GM19395 (cell line): ENCODE measurements at regions not wholly inside any gene's neighbourhood (a gene's known extent, or its start where the extent isn't known, plus 50 kb on each side); places are given as distances from the start of the nearest gene placed in this dataset.

Source experiments
- ATAC-seq: cut with Tn5 transposase; IDR thresholded peaks from one replicate; pipeline ENCODE4 v1.9.1; 2021; ENCODE audit warnings: mild to moderate bottlenecking, moderate library complexity; ENCODE audit not compliant: unreplicated experiment

DNA sequence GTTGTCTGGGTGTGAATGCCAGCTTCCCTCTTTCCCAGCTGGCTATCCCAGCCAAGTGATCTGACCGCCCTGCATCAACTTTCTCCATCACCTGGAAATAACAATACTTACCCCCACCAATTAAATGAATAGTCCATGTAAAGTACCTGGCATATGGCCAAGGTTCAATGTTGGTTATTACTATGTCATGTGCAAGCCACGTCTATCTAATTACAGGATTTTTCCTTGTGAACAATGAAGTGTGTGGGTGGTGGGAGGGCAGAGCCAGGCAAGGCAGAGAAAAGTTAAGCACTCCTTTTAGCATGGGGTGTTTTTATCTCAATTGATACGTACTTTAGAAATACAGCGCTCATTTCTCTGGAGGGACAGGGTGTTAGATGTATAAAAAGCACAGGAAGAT is 121.1 kb downstream of the NHLRC3 start:
- ATAC-seq: no peak

DNA sequence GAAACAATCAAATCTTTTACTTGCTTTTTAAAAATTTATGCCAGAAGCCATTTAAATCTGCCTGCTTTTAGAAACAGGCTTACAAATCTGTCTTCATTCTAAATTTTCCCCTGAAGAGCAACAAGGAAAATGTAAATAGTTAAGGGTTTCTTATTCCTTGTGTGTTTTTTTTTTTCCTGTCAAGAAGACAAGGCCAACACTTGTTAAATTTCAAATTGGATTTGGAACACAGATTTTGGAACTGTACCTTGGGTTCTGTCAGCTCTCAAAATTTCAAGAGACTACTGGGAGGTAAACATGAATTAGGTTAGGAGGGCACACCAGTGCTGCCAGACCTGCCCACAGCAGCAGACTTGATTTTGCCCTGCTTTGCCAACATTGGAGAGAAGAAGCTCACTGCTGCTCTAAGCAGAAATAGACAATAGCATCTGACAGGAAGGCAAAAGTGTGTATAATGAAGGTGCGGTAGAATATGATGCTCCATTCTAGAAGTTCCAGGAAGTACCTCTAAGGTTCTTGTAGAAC is 121.7 kb downstream of the NHLRC3 start:
- ATAC-seq: no peak

DNA sequence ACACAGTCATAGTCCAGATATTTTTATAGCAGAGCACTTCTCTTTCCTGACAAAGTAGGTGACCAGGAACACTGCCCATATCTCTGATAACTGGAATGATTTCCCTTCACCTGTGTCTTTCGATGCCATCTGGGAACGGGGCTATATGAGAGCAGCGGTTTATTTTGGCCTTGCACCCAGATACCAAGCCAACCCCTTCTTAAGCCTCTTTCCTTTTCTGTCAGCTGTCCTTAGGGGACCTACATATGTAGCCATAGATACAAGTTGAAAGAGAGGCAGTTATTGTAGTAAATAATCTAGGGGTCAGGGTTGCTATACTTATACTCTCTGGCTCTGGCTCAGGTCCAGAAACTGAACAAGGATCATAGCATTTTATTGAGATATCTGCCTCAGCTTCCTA is 128.8 kb downstream of the NHLRC3 start:
- no peak for ATAC-seq

DNA sequence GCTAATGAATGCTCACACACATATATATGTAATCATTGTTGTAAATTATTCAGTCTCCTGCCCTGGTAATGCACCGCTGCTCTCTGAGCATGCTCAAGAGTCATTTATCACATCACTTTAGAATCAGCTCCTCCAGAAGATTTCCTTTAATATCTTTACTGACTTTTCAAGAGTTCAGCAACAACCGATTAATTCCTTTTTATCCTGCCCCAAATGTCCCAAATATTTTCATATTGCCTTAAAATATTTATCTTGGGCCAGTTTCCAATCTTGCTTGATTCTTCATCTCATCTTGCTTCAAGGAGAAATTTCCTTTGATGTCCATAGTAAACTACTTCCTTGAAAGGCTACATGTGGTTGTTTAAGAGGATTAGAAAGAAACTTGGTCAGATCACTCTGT is 132.5 kb downstream of the NHLRC3 start:
- no peak for ATAC-seq

DNA sequence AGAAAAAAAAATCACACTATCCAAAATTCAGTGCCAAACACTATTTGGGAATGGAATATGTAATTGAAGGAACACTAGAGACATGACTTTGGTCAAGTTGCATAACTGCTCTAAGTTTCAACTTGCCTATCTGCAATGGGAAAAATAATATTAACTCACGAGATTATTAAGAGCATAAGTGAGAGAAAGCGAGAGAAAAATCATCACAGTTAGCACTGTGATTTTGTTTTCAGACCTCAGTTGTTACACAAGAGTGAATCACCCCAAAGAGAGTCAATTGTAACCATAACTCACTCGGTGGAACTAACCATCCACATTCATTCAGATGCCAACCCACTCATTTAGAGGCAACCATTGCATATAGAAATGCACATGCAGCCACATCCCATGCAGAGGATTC is 147.1 kb downstream of the NHLRC3 start:
- no peak for ATAC-seq

DNA sequence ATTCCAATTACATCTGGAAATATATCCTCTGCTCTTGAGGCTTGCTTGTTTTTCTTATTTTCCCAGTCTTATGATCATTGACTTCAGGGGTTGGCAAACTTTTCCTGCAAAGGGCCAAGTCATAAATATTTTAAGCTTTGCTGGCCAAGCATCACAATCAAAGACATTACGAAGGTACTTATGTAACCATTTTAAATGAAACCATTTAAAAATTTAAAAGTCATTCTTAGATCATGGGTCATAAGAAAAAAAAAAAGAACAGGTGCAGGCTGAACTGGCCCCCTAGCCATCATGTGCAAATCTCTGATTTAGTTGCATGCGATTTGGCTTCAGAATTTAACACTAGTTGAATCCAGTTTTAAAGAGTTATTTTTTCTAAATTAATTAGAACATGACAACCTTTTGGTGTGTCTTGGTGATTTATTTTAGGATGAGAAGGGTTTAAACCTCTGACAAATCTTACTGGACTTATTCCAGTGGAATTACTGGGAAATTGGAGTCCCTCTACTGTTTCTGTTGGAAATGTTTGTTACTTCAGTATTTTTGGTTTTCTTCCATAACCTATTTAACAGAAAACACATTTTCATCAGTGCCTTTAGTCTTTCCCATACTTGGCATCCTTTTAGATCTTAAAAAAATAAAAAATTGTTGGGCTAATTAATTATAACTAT is 148.1 kb downstream of the NHLRC3 start:
- no peak for ATAC-seq

DNA sequence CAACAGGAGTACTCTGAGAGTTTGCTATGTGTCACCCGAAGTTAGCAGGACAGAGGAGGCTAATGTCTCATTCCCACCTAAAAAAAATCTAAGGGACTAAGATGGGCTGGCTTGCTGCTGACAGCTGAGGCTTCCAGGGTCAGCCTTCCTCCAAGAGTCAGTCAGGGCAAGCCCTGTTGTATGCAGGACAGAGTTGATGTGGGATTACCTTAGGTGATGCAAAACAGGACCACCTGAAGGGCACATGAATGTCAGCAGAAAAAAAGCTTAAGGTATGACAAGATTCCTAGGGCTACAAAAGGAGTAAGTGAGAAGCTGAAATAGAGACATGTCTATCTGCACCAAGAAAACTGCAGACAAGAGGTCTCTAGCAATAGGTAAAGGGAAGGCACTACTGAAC is 151.5 kb downstream of the NHLRC3 start:
- no peak for ATAC-seq

DNA sequence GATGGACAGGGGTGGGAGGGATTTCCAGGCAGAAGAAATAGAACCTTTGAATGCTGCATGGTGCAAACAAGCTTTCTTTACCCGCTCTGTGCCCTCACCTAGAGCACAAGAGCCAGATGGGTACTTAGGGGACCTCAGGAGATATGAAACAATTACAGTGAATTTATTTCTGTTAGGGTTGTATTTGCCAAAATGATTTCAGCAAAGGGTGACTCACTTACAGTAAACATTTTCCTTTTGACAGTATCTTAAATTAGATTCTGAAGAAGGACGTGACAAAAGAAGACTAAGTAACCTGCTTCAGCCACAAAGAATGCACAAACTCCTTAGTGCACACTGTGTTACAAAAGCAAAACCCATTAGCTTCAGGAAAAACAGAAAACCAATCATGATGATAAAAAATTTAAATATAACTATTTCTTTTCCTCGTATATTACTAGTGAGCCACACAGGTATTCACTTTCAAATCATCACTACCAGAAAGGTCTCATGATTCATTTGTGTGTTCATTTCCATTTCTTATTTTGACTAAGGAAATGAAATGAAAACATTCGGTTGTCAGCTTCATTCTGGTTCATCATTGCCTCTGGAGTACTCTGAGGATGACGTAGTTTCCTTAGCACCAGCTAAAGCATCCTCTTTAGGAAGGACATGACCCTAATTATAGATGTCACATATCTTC is 158.8 kb downstream of the NHLRC3 start:
- ATAC-seq: peak; percentile 79

DNA sequence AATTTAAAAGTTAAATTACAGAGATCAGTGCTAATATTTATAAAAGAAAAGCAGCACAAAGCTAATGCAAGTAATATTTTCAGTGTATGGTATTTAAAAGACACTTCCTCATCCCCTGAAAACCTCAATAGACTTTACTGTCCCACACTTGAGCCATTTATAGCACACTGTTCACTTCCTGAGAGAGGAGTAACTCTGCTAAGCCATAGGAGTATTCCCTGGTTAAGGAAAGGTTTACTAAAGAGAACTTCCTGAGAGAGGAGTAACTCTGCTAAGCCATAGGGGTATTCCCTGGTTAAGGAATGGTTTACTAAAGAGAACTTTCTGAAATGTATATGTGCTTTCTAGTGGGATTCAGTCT is 159.4 kb downstream of the NHLRC3 start:
- ATAC-seq: peak; percentile 37

DNA sequence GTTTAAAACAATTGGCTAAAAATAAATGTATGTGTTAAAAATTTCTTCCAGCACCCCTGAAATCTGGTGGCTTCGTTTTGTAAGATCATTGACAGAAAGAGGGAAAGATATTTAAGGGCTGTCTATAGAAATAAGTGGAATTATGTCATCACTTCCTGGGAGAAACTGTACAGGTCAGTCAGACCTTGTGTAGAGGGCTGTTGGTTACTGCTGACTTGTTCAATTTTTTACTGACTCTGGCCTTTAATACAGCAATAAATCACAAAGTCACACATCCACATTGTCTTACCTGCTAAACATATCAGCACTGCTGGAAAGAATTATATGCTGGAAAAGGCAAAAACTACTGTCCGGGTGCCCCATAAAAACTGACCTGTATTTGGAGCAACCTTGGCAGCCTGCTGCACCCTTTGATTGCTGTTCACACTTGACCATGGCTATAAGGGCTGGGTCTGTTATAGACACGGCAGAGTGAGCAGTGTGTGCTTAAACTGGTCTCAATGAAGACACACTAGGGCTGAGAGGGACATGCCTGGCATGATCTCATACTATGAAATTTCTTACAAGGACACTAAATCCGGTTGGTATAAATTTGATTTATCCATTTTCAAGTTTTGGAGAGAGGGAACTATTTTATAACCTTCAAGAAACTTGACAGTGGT is 162.1 kb downstream of the NHLRC3 start:
- no peak for ATAC-seq

DNA sequence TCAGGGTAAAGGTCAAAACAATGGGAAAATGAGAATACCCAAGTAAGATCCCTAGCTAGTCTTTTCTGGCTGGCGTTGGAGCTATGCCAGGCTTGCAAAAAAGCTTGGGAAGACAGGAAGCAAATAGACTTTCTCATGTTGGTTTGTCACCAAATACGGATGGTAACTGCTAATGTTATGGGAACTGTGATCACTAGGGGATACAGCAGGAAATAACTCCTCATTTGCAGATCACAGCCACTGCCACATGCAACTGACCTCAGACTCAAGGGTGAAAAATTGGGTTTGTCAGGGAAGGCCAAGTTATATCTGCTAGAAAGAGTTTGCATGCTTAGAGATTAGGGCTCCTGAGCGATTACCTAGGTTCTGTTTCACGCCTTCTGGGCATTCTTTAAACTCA is 162.9 kb downstream of the NHLRC3 start:
- ATAC-seq: no peak

DNA sequence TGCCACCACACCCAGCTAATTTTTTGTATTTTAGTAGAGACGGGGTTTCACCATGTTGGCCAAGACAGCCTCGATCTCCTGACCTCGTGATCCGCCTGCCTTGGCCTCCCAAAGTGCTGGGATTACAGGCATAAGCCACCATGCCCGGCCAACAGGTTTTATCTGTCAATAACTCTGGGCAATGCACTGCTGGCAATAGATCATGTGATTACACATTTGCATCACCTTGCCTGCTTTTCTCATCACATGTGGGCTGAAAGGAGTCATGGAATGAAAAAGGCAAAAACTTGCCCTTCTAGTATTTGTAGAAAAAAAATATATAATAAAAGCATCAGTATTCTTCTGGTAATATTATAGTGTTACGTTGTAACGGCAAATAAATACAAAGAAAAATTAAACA is 164.5 kb downstream of the NHLRC3 start:
- no peak for ATAC-seq

DNA sequence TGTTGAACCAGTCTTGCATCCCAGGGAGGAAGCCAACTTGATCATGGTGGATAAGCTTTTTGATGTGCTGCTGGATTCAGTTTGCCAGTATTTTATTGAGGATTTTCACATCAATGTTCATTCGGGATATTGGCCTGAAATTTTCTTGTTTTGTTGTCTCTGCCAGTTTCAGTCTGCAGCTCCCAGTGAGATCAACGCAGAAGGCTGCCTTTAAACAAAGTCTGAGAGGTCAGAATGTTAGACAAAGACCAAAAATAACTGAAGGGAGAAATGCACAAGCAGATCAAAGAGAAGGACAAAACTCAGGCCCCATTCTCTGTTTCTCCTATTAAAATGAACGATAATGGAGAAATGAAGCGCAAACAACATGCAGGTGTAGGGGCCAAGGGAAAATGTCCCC is 170.4 kb downstream of the NHLRC3 start:
- ATAC-seq: no peak

DNA sequence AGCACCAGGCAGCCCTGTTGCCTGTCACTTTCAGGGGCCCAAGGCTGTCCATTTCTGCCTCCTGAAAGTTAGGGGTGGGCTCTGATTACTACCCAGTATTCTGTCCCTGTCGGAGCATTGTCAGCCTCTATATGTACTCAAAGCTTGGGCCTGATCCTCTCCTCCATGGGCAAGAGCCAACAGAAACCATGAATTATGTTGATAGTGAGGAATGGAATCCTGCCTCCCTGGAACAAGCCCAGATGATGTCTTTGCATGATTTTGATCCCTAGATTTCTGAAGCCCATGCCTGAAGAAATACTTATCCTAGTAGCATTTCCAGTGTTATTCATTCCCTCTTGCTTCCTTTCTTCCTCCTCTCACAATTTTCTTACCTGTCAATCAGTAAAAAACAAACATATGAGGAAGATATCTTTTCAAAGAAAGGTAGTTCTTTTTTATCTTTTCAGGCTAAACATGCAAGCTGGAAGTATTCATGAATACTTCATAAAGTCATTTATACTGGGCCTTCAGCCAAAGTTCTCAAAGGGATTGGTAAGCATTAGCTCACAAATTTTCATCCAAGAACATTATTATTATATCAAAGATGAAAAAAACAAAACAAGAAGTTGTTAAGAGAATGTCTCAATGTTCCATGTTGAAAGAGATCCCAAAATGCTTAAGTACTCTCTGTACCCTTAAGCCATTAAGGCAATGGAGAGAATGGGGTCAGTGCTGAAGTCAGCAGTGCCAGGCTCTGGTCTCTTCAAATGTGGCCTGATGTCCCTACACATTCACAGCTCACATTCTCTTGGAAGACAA is 171.7 kb downstream of the NHLRC3 start:
- no peak for ATAC-seq

DNA sequence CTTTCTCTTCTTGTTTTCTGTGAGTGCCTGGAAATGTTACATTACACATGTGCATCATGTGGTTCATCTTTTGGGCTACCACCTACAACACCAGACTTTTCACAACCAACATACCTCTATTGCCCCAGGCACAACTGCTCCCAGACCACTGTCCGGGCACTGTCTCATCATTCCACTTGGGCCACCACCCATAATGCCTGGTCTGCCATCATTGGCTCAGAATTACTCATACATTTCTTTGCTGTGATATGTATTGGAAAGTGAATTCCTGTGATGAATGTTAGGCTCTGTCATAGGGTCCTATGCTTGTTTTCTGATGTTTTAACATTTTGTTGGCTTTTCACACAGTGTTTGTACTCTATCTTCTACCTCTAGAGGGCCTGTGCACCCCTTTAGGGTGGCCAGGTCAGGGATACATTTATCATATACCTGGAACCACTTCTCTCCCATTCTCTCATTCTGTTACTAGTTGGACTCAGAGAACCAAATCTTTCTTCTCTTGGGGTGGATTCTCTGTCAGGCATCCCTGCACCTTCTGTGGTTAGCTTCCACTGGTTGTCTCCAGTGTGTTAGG is 172.8 kb downstream of the NHLRC3 start:
- ATAC-seq: no peak

DNA sequence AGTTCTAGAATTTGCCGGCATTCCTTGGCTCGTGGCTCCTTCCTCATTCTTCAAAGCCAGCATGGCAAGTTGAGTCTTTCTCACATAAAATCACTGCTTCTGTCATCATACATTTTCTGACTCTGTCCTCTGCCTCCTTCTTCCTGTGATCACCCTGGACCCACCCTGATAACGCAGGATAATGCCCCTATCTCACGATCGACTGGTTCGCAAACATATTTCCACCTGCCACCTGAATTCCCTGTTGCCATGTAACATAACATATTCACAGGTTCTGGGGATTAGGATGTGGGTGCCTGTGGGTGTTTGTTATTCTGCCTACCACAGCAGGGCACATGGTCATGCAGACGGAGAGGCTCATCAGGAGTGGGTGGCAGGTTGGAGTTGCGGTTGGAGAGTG is 177.7 kb downstream of the NHLRC3 start:
- no peak for ATAC-seq

DNA sequence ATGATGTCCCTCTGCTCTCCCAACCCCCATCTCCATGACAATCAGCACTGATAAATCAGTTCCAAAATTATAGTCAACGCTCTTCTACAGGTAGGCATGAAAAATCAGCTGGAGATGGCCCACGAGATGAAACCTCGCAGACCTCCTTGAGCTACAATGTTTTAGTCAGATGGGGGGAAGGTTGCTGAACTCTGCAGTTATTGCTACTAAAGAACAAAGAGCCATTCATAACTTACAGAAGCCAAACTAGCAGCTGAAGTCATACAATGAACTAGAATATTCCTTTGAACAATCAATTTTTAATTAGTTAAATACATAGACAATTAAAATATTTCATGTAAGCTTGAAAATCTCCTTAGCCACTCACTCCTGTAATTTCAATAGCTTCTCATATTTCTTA is 179.2 kb downstream of the NHLRC3 start:
- ATAC-seq: no peak

DNA sequence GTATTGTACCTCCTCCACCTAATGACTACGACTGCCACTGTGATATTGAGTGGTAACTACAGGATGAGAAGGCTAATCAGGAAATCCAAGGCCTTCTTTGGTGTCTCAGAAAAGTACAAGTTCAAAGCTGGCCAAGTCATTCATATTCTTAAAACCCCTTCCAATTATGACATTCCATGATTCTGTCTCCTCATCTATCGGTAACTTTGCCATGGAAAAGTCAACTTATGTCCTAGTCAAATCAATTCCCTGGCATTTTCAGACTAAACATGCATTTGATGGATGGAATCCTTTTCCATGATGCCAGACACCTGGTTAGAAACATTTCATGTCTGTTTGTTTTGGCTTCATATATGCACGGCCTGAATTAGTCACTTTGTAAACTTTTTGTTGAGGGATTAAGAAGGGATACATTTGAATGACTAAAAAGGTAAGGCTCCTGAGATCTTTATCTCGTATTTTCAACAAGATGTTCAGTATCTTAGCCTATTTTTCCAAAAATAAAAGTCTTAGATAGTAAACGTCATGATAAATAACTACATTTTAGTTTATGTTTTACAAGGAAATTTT is 186.5 kb downstream of the NHLRC3 start:
- no peak for ATAC-seq

DNA sequence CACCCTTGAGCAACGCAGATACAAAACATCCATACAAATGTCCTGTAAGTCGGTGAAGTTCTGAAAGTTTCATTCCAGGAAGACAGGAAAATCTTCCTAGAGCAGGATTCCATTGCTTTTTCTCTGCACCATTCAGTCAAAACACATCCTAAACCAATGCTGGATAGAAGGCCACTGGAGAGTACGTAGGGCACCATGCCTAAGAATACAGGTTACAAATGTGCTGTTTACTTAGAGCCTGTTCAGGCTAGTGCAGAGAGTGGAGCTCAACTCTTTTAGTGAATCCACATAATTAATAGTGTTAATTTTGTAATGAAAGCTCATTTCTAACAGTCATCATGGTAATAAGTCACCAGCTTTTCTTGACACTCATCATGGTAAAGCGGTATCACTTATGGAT is 187.6 kb downstream of the NHLRC3 start:
- ATAC-seq: no peak

DNA sequence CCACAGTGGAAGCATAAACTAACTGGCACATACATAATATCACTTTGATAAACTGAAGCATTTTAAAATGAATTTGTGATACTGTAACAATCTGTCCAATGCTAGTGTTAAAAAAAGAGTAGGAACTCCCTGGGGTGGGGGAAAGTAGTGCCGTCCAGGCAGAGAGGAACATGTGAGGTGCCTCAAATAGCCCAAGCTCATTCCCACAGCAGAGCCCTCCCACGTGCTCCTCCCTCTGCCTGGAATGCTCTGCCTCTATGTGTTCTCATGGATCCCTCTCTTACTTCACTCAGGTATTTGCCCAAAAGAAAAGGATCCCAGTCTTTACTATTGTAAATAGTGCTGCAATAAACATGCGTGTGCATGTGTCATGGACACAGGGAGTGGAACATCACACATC is 188.1 kb downstream of the NHLRC3 start:
- ATAC-seq: no peak
